PFSK-1 (cell line): ENCODE measurements at regions not wholly inside any gene's neighbourhood (a gene's known extent, or its start where the extent isn't known, plus 50 kb on each side); places are given as distances from the start of the nearest gene placed in this dataset.

Experiments used
- FOXP2 ChIP-seq: optimal IDR thresholded peaks from 2 replicates; pipeline ENCODE3; 2011; ENCODE audit warnings: borderline replicate concordance, control low read depth, inconsistent platforms; ENCODE audit not compliant: insufficient read depth; ENCODE audit errors: extremely low read length, extremely low read depth
- POLR2AphosphoS5 ChIP-seq: IDR thresholded peaks from 2 replicates; pipeline ENCODE4 v1.6.1; 2012; ENCODE audit warnings: low read depth, mild to moderate bottlenecking, control low read depth, low read length, moderate library complexity
- SIN3A ChIP-seq: IDR thresholded peaks from 2 replicates; pipeline ENCODE4 v1.6.1; 2012; ENCODE audit warnings: mild to moderate bottlenecking, low read length, moderate library complexity, borderline replicate concordance; ENCODE audit not compliant: insufficient read depth
- TAF1 ChIP-seq: IDR thresholded peaks from 2 replicates; pipeline ENCODE4 v1.6.1; 2012; ENCODE audit warnings: low read length, control low read depth, borderline replicate concordance; ENCODE audit not compliant: insufficient read depth
- TF ChIP-seq, protein P1 (sequence below), 2 experiments: IDR thresholded peaks; 2 replicates each; pipeline versions ENCODE4 v1.6.1 to v1.8.0; 2011 to 2012; ENCODE audit warnings: low read depth in 2 of 2, low read length in 2 of 2, control low read depth in 1 of 2, inconsistent platforms in 1 of 2, mild to moderate bottlenecking in 1 of 2, moderate library complexity in 1 of 2; ENCODE audit not compliant: insufficient read depth in 1 of 2

DNA sequence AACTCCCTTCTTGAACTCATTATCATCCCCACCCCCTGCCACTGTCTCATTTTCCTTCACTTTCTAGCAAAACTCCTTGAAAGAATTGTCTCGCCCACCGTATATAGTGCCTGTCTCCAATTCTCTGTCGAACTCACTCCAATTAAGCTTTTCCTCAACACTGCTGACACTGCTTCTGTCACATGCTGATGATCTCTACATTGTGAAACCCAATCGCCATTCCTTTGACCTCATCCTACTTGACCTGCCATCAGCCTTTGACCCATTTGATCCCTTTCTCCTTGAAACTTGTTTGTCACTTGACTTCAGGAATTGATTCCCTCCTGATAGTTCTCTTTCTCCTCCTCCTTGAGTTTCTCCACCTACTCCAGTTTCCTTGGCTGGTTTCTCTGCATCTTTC, 54.8 kb downstream of the CCDC71L start:
- TF ChIP-seq SIN3A (no peak), POLR2AphosphoS5 (no peak), FOXP2 (no peak), TAF1 (no peak)
- TF ChIP-seq, protein P1, sequence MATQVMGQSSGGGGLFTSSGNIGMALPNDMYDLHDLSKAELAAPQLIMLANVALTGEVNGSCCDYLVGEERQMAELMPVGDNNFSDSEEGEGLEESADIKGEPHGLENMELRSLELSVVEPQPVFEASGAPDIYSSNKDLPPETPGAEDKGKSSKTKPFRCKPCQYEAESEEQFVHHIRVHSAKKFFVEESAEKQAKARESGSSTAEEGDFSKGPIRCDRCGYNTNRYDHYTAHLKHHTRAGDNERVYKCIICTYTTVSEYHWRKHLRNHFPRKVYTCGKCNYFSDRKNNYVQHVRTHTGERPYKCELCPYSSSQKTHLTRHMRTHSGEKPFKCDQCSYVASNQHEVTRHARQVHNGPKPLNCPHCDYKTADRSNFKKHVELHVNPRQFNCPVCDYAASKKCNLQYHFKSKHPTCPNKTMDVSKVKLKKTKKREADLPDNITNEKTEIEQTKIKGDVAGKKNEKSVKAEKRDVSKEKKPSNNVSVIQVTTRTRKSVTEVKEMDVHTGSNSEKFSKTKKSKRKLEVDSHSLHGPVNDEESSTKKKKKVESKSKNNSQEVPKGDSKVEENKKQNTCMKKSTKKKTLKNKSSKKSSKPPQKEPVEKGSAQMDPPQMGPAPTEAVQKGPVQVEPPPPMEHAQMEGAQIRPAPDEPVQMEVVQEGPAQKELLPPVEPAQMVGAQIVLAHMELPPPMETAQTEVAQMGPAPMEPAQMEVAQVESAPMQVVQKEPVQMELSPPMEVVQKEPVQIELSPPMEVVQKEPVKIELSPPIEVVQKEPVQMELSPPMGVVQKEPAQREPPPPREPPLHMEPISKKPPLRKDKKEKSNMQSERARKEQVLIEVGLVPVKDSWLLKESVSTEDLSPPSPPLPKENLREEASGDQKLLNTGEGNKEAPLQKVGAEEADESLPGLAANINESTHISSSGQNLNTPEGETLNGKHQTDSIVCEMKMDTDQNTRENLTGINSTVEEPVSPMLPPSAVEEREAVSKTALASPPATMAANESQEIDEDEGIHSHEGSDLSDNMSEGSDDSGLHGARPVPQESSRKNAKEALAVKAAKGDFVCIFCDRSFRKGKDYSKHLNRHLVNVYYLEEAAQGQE (IDR thresholded peaks at IDR 0.05; ENCODE audit: insufficient read depth in 1 of 2, low read depth in 2 of 2, low read length in 2 of 2): no peak

DNA sequence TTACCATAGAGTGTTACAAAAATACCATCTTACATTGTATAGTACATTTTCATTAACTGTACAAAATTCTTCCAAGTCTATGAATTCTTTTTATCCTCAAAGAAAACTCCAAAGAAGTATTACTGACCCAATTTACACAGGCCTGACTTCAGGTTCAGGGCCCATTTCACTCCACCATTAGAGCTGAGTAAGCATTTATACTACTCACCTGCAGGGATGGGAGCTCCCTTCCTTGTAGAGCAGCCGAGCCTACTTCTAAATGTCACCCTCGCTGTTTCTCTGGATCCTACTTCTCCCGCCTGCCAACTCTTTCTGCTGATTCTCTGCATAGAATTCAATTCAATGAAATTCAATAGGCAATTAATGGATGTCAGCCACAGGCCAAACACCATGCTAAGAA, 56.0 kb downstream of the CCDC71L start:
- TF ChIP-seq POLR2AphosphoS5 (no peak), TAF1 (no peak), FOXP2 (no peak), SIN3A (no peak)
- TF ChIP-seq, protein P1 (IDR thresholded peaks at IDR 0.05; ENCODE audit: insufficient read depth in 1 of 2, low read depth in 2 of 2, low read length in 2 of 2): no peak

DNA sequence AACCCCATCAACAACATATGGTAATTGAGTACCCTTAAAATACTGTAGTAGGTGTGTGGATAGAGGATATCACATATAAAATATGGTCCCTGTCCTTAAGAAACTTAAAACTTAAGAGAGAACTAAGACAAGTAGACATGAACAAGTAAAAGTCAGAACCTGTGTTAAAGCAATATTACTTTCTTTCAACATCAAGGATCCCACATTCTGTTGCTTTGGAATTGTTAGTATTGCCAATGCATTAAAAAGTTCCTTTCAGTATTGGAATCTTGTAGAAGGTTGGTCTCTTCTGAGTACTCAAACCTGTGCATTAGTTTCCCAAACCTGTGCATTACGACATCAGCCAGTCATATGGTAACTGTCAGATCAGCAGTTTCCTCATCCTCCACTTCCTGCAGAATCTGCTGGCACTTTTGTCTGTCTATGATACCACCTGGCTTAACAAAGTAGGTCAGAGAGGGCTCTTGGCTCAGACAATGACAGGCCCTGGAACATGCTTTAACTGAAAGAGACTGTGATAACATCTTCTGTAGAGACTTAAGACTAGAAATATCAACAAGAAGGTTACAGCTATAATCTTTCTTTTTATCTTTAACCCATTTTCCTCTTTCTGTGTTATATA, 56.5 kb downstream of the CCDC71L start:
- TF ChIP-seq, protein P1 (IDR thresholded peaks at IDR 0.05; ENCODE audit: insufficient read depth in 1 of 2, low read depth in 2 of 2, low read length in 2 of 2): no peak
- TF ChIP-seq FOXP2 (no peak), POLR2AphosphoS5 (no peak), TAF1 (no peak), SIN3A (no peak)

DNA sequence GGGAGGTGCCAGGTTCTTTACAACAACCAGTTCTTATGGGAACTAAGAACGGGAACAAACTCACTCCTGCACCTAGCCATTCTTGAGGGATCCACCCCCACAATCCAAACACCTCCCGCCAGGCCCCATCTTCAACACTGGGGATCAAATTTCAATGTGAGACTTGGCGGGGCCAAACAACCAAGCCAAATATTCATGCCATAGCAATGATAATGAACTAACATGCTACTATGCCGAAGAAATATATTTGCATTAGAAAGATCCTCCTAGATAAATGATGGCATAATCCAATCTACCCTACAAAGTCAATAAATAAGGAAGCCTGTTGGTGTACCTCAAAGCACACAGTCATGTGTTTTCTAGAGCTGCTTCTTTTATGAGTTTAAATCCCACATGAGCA, 57.6 kb downstream of the CCDC71L start:
- TF ChIP-seq FOXP2 (no peak), TAF1 (no peak), POLR2AphosphoS5 (no peak), SIN3A (no peak)
- TF ChIP-seq, protein P1 (IDR thresholded peaks at IDR 0.05; ENCODE audit: insufficient read depth in 1 of 2, low read depth in 2 of 2, low read length in 2 of 2): no peak
